ENCODE measurements at regions not wholly inside any gene's neighbourhood (a gene's known extent, or its start where the extent isn't known, plus 50 kb on each side); places are given as distances from the start of the nearest gene placed in this dataset.

DNA sequence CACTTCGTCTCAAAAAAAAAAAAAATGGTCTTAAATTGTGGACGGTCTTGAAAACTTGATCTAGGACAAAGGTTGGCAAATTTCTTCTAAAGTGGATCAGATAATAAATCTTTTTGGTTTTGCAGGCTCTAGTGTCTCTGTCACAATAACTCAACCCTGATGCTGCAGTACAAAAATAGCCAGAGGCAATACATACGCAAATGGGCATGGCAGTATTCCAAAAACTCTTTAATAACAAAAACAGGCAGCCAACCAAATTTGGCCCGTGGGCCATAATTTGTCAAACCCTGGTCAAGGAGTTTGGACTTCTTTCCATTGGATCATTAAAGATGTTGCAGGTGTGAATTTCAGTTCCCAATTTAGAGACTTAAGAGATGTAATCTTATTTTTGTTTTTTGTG, 93.5 kb upstream of the MRI1 start:
- Histone ChIP-seq H4K20me1 (ENCODE audit: insufficient read depth, low read length) (no peaks in the 10 kb centered on the region), H3K27ac (ENCODE audit: low read depth, low read length, poor library complexity, severe bottlenecking) (no peak overlapping the region), H3K4me3 (ENCODE audit: low read depth, low read length, poor library complexity, severe bottlenecking) (no peak overlapping the region), H3K79me2 (ENCODE audit: insufficient read depth, low read depth, low read length) (no peaks in the 10 kb centered on the region), H3K9me2 (ENCODE audit: insufficient read depth, low read length) (no peaks in the 10 kb centered on the region), H3K4me2 (ENCODE audit: low read length) (no peak overlapping the region), H2AFZ (ENCODE audit: low read length) (no peak overlapping the region), H3K36me3 (ENCODE audit: insufficient read depth, low read length) (peaks cover 10% of the 10 kb centered on the region; the same call in 1 of the 2 replicates), H3K4me1 (ENCODE audit: insufficient read depth, low read length, poor library complexity, severe bottlenecking) (no peaks in the 10 kb centered on the region), H3K9me3 (ENCODE audit: low read length) (peaks cover 21% of the 10 kb centered on the region; the same call in 1 of the 2 replicates)
- ChIA-PET CTCF (ENCODE audit: unreplicated experiment) (no interaction called here), POLR2A (no interaction called here)
- TF ChIP-seq EZH2phosphoT487 (IDR thresholded peaks at IDR 0.05; ENCODE audit: borderline replicate concordance, low read depth, low read length) (no peak), CTCF (conservative IDR thresholded peaks at IDR 0.05; ENCODE audit: low read length) (no peak)
- intact Hi-C loops (cut with micrococcal nuclease; ENCODE audit: unreplicated experiment): no loop called here
- no TSS peak for BruUV-seq (replicated peaks)
- no peak for DNase-seq (ENCODE audit: low spot score)

DNA sequence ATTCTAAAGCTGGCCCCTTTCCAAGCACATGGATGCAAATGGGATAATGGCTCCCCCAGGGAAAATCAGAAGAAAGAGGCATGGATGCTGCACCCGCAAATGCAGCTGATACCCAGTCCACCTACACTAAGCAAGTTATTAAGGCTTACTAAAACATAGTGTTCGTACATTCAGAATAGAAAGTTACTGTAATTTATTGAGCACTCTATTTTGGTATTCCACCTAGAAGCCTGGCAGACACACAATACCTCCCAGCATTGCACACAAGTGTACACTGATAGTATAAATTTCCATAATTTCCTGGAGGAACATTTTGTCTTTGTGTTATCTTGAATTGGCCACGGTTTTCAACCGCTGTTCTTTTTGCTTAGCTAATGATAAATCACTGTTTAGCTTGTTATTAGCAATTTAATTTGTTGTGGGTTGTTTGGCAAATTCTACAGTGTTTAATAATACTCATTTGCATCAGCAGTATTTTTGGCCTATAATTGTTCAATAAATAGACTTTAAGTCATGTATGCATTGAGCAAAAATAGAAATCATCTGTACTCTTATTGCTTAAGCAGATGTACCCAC, 94.5 kb upstream of the MRI1 start:
- no peaks in the 10 kb centered on the region for H3K79me2 ChIP-seq (ENCODE audit: insufficient read depth, low read depth, low read length)
- no peaks in the 10 kb centered on the region for H4K20me1 ChIP-seq (ENCODE audit: insufficient read depth, low read length)
- TF ChIP-seq EZH2phosphoT487 (IDR thresholded peaks at IDR 0.05; ENCODE audit: borderline replicate concordance, low read depth, low read length): no peak
- no peak for TF ChIP-seq CTCF (conservative IDR thresholded peaks at IDR 0.05; ENCODE audit: low read length)
- ChIA-PET CTCF (ENCODE audit: unreplicated experiment) (no interaction called here), POLR2A (no interaction called here)
- H3K4me2 ChIP-seq (ENCODE audit: low read length): no peak overlapping the region
- no peak for DNase-seq (ENCODE audit: low spot score)
- intact Hi-C loops (cut with micrococcal nuclease; ENCODE audit: unreplicated experiment): no loop called here
- peaks cover 21% of the 10 kb centered on the region; the same call in 1 of the 2 replicates for H3K9me3 ChIP-seq (ENCODE audit: low read length)
- H3K4me1 ChIP-seq (ENCODE audit: insufficient read depth, low read length, poor library complexity, severe bottlenecking): peaks cover 8% of the 10 kb centered on the region
- no peak overlapping the region for H2AFZ ChIP-seq (ENCODE audit: low read length)
- H3K9me2 ChIP-seq (ENCODE audit: insufficient read depth, low read length): no peaks in the 10 kb centered on the region
- H3K4me3 ChIP-seq (ENCODE audit: low read depth, low read length, poor library complexity, severe bottlenecking): no peak overlapping the region
- peaks cover 10% of the 10 kb centered on the region; the same call in 1 of the 2 replicates for H3K36me3 ChIP-seq (ENCODE audit: insufficient read depth, low read length)
- H3K27ac ChIP-seq (ENCODE audit: low read depth, low read length, poor library complexity, severe bottlenecking): no peak overlapping the region
- no TSS peak for BruUV-seq (replicated peaks)

GRCh38 chr19:13668964-13669363, 95.4 kb upstream of the MRI1 start:
- no peak overlapping the region for H2AFZ ChIP-seq (ENCODE audit: low read length)
- intact Hi-C loops (cut with micrococcal nuclease; ENCODE audit: unreplicated experiment): no loop called here
- CTCF ChIA-PET (ENCODE audit: unreplicated experiment): no interaction called here
- no peaks in the 10 kb centered on the region for H3K79me2 ChIP-seq (ENCODE audit: insufficient read depth, low read depth, low read length)
- BruUV-seq (replicated peaks): no TSS peak
- H3K27ac ChIP-seq (ENCODE audit: low read depth, low read length, poor library complexity, severe bottlenecking): no peak overlapping the region
- H3K9me3 ChIP-seq (ENCODE audit: low read length): peaks cover 21% of the 10 kb centered on the region; the same call in 1 of the 2 replicates
- no peaks in the 10 kb centered on the region for H3K9me2 ChIP-seq (ENCODE audit: insufficient read depth, low read length)
- no peak for TF ChIP-seq CTCF (conservative IDR thresholded peaks at IDR 0.05; ENCODE audit: low read length)
- no peak for TF ChIP-seq EZH2phosphoT487 (IDR thresholded peaks at IDR 0.05; ENCODE audit: borderline replicate concordance, low read depth, low read length)
- H4K20me1 ChIP-seq (ENCODE audit: insufficient read depth, low read length): no peaks in the 10 kb centered on the region
- H3K4me2 ChIP-seq (ENCODE audit: low read length): no peak overlapping the region
- H3K36me3 ChIP-seq (ENCODE audit: insufficient read depth, low read length): peaks cover 10% of the 10 kb centered on the region; the same call in 1 of the 2 replicates
- POLR2A ChIA-PET: no interaction called here
- DNase-seq (ENCODE audit: low spot score): no peak
- no peak overlapping the region for H3K4me3 ChIP-seq (ENCODE audit: low read depth, low read length, poor library complexity, severe bottlenecking)
- H3K4me1 ChIP-seq (ENCODE audit: insufficient read depth, low read length, poor library complexity, severe bottlenecking): peaks cover 8% of the 10 kb centered on the region
